ENCODE measurements at regions not wholly inside any gene's neighbourhood (a gene's known extent, or its start where the extent isn't known, plus 50 kb on each side); places are given as distances from the start of the nearest gene placed in this dataset.

DNA sequence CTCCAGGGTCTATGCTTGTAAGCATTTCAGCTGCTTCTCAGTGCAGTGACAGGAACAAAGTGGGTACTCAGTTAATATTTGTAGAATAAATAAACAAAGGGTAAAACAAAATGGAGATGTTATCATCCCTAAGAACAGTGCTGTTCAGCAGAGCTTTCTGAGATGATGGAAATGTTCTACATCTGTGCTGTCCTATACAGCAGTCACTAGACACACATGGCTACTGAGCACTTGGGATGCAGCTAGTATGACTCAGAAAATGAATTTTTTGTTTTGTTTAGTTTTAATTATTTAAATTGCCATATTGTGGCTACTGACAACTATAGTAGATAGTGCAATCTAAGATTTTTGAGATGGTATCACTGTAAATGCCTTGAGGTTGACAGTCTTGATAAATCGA lies 283.8 kb upstream of the ADAMTS9 start:
- Histone ChIP-seq H3K27me3 (no peaks in the 10 kb centered on the region), H3K36me3 (no peaks in the 10 kb centered on the region), H3K9me3 (no peaks in the 10 kb centered on the region), H3K4me1 (no peaks in the 10 kb centered on the region), H3K27ac (no peak overlapping the region), H3K4me3 (no peak overlapping the region)
- intact Hi-C loops (cut with DNase I; ENCODE audit: low total_unique reads) (no loop called here), in situ Hi-C loops (cut with MboI; ENCODE audit: low pct_ligation_motif_present in 1 of 4, low pct_unique_long_range_greater_than_20kb in 1 of 4, low sequenced_read_pairs in 3 of 4) (no loop called here)
- 41 to 75% methylated on average over 1 of the region's 1 CpG for WGBS, 2 donors (ENCODE audit: low coverage in 1 of 2)
- TF ChIP-seq, protein P1, sequence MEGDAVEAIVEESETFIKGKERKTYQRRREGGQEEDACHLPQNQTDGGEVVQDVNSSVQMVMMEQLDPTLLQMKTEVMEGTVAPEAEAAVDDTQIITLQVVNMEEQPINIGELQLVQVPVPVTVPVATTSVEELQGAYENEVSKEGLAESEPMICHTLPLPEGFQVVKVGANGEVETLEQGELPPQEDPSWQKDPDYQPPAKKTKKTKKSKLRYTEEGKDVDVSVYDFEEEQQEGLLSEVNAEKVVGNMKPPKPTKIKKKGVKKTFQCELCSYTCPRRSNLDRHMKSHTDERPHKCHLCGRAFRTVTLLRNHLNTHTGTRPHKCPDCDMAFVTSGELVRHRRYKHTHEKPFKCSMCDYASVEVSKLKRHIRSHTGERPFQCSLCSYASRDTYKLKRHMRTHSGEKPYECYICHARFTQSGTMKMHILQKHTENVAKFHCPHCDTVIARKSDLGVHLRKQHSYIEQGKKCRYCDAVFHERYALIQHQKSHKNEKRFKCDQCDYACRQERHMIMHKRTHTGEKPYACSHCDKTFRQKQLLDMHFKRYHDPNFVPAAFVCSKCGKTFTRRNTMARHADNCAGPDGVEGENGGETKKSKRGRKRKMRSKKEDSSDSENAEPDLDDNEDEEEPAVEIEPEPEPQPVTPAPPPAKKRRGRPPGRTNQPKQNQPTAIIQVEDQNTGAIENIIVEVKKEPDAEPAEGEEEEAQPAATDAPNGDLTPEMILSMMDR (IDR thresholded peaks at IDR 0.05) = no peak
- DNase-seq = no peak

DNA sequence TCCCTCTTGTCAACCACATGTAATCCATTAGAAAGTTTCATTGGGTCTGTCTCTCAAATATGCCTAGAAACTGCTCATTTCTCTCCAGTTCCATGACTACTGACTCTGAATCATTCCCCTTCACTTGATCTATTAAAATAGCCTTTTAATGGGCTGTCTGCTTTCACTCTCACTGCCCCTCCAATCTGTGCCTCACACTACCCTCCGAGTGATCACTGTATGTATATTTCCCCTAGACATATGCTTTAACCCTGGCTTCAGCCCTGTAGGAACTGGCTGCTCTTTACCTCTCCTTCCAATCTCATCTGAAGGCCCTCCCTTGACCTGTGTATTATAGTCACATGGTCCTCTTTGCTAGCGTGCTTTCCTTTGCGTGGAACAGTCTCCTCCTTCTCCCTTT lies 282.8 kb upstream of the ADAMTS9 start:
- H3K27me3 ChIP-seq = no peaks in the 10 kb centered on the region

GRCh38 chr3:64961301-64961700 lies 273.5 kb upstream of the ADAMTS9 start:
- intact Hi-C loops (cut with DNase I; ENCODE audit: low total_unique reads) = no loop called here

More for the DNA sequence above, 282.8 kb upstream of the ADAMTS9 start:
- Histone ChIP-seq H3K9me3 (no peaks in the 10 kb centered on the region), H3K27ac (no peak overlapping the region), H3K4me1 (no peaks in the 10 kb centered on the region), H3K36me3 (no peaks in the 10 kb centered on the region), H3K4me3 (no peak overlapping the region)
- TF ChIP-seq POLR2A (IDR thresholded peaks at IDR 0.05) = no peak
- TF ChIP-seq POLR2AphosphoS5 (IDR thresholded peaks at IDR 0.05) = no peak
- TF ChIP-seq, protein P1 (IDR thresholded peaks at IDR 0.05) = no peak
- TF ChIP-seq EP300 (IDR thresholded peaks at IDR 0.05; ENCODE audit: low read depth) = no peak
- in situ Hi-C loops (cut with MboI; ENCODE audit: low pct_ligation_motif_present in 1 of 4, low pct_unique_long_range_greater_than_20kb in 1 of 4, low sequenced_read_pairs in 3 of 4) (no loop called here), intact Hi-C loops (cut with DNase I; ENCODE audit: low total_unique reads) (no loop called here)
- WGBS, 2 donors (ENCODE audit: low coverage in 1 of 2) = 76 to 91% methylated on average over 3 of the region's 3 CpGs
- DNase-seq = no peak

DNA sequence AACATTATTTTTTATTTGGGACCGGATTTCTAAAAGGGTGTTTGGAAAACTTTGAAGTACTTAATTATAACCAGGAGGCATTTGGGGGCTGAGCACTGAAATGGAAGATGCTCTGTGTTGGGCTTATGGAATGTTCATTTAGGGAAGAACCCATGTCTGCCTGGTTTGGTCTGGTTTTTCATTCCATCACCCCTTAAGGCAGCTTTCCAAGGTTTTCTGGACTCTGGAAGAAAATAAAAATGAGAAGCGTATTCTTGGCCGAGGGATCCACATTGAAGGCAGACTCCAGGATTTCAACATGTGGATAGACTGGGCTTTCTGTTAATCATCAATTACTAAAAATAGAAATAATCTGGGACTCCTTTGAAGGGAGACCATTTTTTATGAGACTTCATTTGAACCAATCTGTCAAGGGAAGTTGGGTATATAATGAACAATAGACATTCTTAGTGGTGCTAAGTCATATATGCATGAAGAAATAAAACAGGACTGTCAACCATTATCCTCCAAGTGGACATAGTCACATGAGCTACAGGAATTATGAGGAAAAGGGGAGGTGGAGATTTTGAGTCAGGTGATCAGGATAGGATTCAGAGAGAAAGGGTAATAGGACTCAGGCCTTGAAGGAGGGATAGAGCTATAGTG lies 270.5 kb upstream of the ADAMTS9 start:
- 65 to 72% methylated on average over 3 of the region's 3 CpGs for WGBS, 2 donors (ENCODE audit: low coverage in 1 of 2)
- Histone ChIP-seq H3K27ac (no peak overlapping the region), H3K9me3 (no peaks in the 10 kb centered on the region), H3K4me3 (no peak overlapping the region), H3K27me3 (no peaks in the 10 kb centered on the region), H3K36me3 (no peaks in the 10 kb centered on the region), H3K4me1 (peaks cover 0 to 9% (median 3%) of the 10 kb centered on the region in 4 donors)
- intact Hi-C loops (cut with DNase I; ENCODE audit: low total_unique reads) (no loop called here), in situ Hi-C loops (cut with MboI; ENCODE audit: low pct_ligation_motif_present in 1 of 4, low pct_unique_long_range_greater_than_20kb in 1 of 4, low sequenced_read_pairs in 3 of 4) (no loop called here)
- no peak for DNase-seq
- TF ChIP-seq, protein P1 (IDR thresholded peaks at IDR 0.05) = no peak
- TF ChIP-seq EP300 (IDR thresholded peaks at IDR 0.05; ENCODE audit: low read depth) = no peak

More at GRCh38 chr3:64961301-64961700, 273.5 kb upstream of the ADAMTS9 start:
- TF ChIP-seq POLR2A (IDR thresholded peaks at IDR 0.05) (no peak), POLR2AphosphoS5 (IDR thresholded peaks at IDR 0.05) (no peak), EP300 (IDR thresholded peaks at IDR 0.05; ENCODE audit: low read depth) (no peak)
- TF ChIP-seq, protein P1 (IDR thresholded peaks at IDR 0.05) = no peak
- H3K4me1 ChIP-seq = no peaks in the 10 kb centered on the region
- H3K36me3 ChIP-seq = no peaks in the 10 kb centered on the region
- no peaks in the 10 kb centered on the region for H3K27me3 ChIP-seq
- H3K27ac ChIP-seq = no peak overlapping the region
- in situ Hi-C loops (cut with MboI; ENCODE audit: low pct_ligation_motif_present in 1 of 4, low pct_unique_long_range_greater_than_20kb in 1 of 4, low sequenced_read_pairs in 3 of 4) = no loop called here
- DNase-seq = no peak
- H3K9me3 ChIP-seq = no peaks in the 10 kb centered on the region
- H3K4me3 ChIP-seq = no peak overlapping the region

Measured in transverse colon (tissue), 4 donors.